IMR-90 (cell line): ENCODE measurements at regions not wholly inside any gene's neighbourhood (a gene's known extent, or its start where the extent isn't known, plus 50 kb on each side); places are given as distances from the start of the nearest gene placed in this dataset.

ENCODE experiments used
- ATAC-seq: fragments of 200-7000 bp; cut with Tn5 transposase; 2 replicates; pipeline ENCODE4 v1.9.1; 2020; ENCODE audit warnings: low read depth, mild to moderate bottlenecking, moderate library complexity
- BruUV-seq: library from RNA; stranded (reverse); fragments of 400-500 nt; replicated peaks from 2 replicates; lab custom pipeline; 2021; lab: Mats Ljungman, UMichigan
- CTCF ChIA-PET: fragments of 300-600 bp; formaldehyde crosslinking; extraction: SDS; loops from one replicate; lab custom pipeline; 2021; ENCODE audit warnings: antibody characterized with exemption; lab: Yijun Ruan, JAX
- POLR2A ChIA-PET: fragments of 300-600 bp; sonication (Branson Sonifier 250); formaldehyde crosslinking; loops from one replicate; lab custom pipeline; 2022; ENCODE audit warnings: antibody characterized with exemption; ENCODE audit not compliant: unreplicated experiment; lab: Charles Lee
- DNase-seq: peaks from one replicate; pipeline ENCODE4 v3.0.0; 2013
- H2AFZ ChIP-seq: replicated peaks from 2 replicates; pipeline ENCODE3; 2013; ENCODE audit warnings: low read length, mild to moderate bottlenecking; ENCODE audit not compliant: poor library complexity
- H2AK5ac ChIP-seq: 2 replicates; pipeline ENCODE4 v1.6.1; 2013; ENCODE audit warnings: low read depth, low read length, inconsistent platforms
- H2AK9ac ChIP-seq: replicated peaks from 2 replicates; pipeline ENCODE3; 2013; ENCODE audit warnings: mild to moderate bottlenecking, low read depth, low read length, moderate library complexity; ENCODE audit not compliant: poor library complexity
- H2BK120ac ChIP-seq: 2 replicates; pipeline ENCODE4 v1.6.1; 2013; ENCODE audit warnings: low read depth, low read length, inconsistent platforms
- H2BK15ac ChIP-seq: 3 replicates; pipeline ENCODE4 v1.6.1; 2013; ENCODE audit warnings: low read depth, low read length, inconsistent platforms
- H2BK20ac ChIP-seq: 2 replicates; pipeline ENCODE4 v1.6.1; 2013; ENCODE audit warnings: low read depth, mild to moderate bottlenecking, inconsistent platforms, low read length, moderate library complexity
- H2BK5ac ChIP-seq: 2 replicates; pipeline ENCODE4 v1.6.1; 2013; ENCODE audit warnings: mild to moderate bottlenecking, low read depth, low read length, inconsistent platforms; ENCODE audit not compliant: poor library complexity, severe bottlenecking
- H3K14ac ChIP-seq: replicated peaks from 2 replicates; pipeline ENCODE4 v1.6.1; 2013; ENCODE audit warnings: low read depth, low read length, inconsistent platforms
- H3K18ac ChIP-seq: 2 replicates; pipeline ENCODE4 v1.6.1; 2013; ENCODE audit warnings: low read depth, low read length, control low read depth
- H3K23ac ChIP-seq: 2 replicates; pipeline ENCODE4 v1.6.1; 2013; ENCODE audit warnings: low read depth, low read length, inconsistent platforms
- H3K27ac ChIP-seq: 2 replicates; pipeline ENCODE4 v1.5.1; 2013; ENCODE audit warnings: mild to moderate bottlenecking, control low read depth, low read length; ENCODE audit not compliant: insufficient read depth
- H3K27me3 ChIP-seq: 2 replicates; pipeline ENCODE4 v1.6.1; 2013; ENCODE audit warnings: low read length; ENCODE audit not compliant: control insufficient read depth, insufficient read depth
- H3K36me3 ChIP-seq: 2 replicates; pipeline ENCODE4 v1.6.1; 2013; ENCODE audit warnings: low read length, mixed read lengths; ENCODE audit not compliant: control insufficient read depth, insufficient read depth
- H3K4ac ChIP-seq: 2 replicates; pipeline ENCODE4 v1.6.1; 2013; ENCODE audit warnings: low read depth, low read length, inconsistent platforms
- H3K4me1 ChIP-seq: 2 replicates; pipeline ENCODE4 v1.6.1; 2013; ENCODE audit warnings: low read length, mixed read lengths; ENCODE audit not compliant: control insufficient read depth, insufficient read depth
- H3K4me2 ChIP-seq: 2 replicates; pipeline ENCODE4 v1.6.1; 2013; ENCODE audit warnings: low read depth, mild to moderate bottlenecking, control low read depth, low read length, moderate library complexity
- H3K4me3 ChIP-seq: 2 replicates; pipeline ENCODE4 v1.5.1; 2013; ENCODE audit warnings: low read depth, mild to moderate bottlenecking, control low read depth, low read length, moderate library complexity; ENCODE audit not compliant: insufficient read depth
- H3K56ac ChIP-seq: 2 replicates; pipeline ENCODE4 v1.6.1; 2013; ENCODE audit warnings: low read length, inconsistent platforms; ENCODE audit not compliant: insufficient read depth; ENCODE audit errors: extremely low read depth
- H3K79me1 ChIP-seq, 2 experiments: 2 replicates each; pipeline ENCODE4 v1.6.1; 2013; ENCODE audit warnings: low read length in 2 of 2, inconsistent platforms in 1 of 2, low read depth in 1 of 2
- H3K9ac ChIP-seq: 2 replicates; pipeline ENCODE4 v1.6.1; 2013; ENCODE audit warnings: low read depth, low read length, control low read depth
- H3K9me1 ChIP-seq: 2 replicates; pipeline ENCODE4 v1.6.1; 2013; ENCODE audit warnings: low read length, inconsistent platforms; ENCODE audit not compliant: insufficient read depth
- H3K9me3 ChIP-seq: 2 replicates; pipeline ENCODE4 v1.6.1; 2013; ENCODE audit warnings: low read length; ENCODE audit not compliant: control insufficient read depth, insufficient read depth
- H4K20me1 ChIP-seq: 2 replicates; pipeline ENCODE4 v1.6.1; 2013; ENCODE audit warnings: low read length, inconsistent platforms; ENCODE audit not compliant: insufficient read depth
- H4K5ac ChIP-seq: 2 replicates; pipeline ENCODE4 v1.6.1; 2013; ENCODE audit warnings: mild to moderate bottlenecking, low read depth, low read length, control low read depth
- H4K8ac ChIP-seq, 2 experiments: 2 replicates each; pipeline ENCODE4 v1.6.1; 2013; ENCODE audit warnings: low read depth in 2 of 2, low read length in 2 of 2, control low read depth in 1 of 2, inconsistent platforms in 1 of 2
- H4K91ac ChIP-seq: 2 replicates; pipeline ENCODE4 v1.6.1; 2013; ENCODE audit warnings: low read depth, low read length, inconsistent platforms; ENCODE audit not compliant: insufficient read depth
- BHLHE40 ChIP-seq: fragments of 150-350 bp; IDR thresholded peaks from 2 replicates; pipeline ENCODE4 v1.6.1; 2016; ENCODE audit warnings: mild to moderate bottlenecking, low read depth, low read length
- CEBPB ChIP-seq: IDR thresholded peaks from 2 replicates; pipeline ENCODE4 v1.6.1; 2012; ENCODE audit warnings: low read depth, low read length, improper control_type of control experiment
- CHD1 ChIP-seq: IDR thresholded peaks from 2 replicates; pipeline ENCODE4 v1.6.1; 2012; ENCODE audit warnings: low read depth, low read length, improper control_type of control experiment
- CTCF ChIP-seq: conservative IDR thresholded peaks from 2 replicates; pipeline ENCODE4 v1.5.1; 2012; ENCODE audit warnings: mild to moderate bottlenecking, low read depth, low read length, improper control_type of control experiment
- ELK1 ChIP-seq: fragments of 150-350 bp; IDR thresholded peaks from 2 replicates; pipeline ENCODE4 v1.6.1; 2016; ENCODE audit warnings: low read depth, mild to moderate bottlenecking, low read length, moderate library complexity, borderline replicate concordance
- FOS ChIP-seq: fragments of 150-350 bp; IDR thresholded peaks from 2 replicates; pipeline ENCODE4 v1.6.1; 2016; ENCODE audit warnings: low read depth, low read length
- MAFK ChIP-seq: IDR thresholded peaks from 2 replicates; pipeline ENCODE4 v1.6.1; 2012; ENCODE audit warnings: low read depth, low read length, improper control_type of control experiment
- MAZ ChIP-seq: IDR thresholded peaks from 2 replicates; pipeline ENCODE4 v1.6.1; 2012; ENCODE audit warnings: low read depth, mild to moderate bottlenecking, low read length, improper control_type of control experiment, moderate library complexity, borderline replicate concordance
- MXI1 ChIP-seq: IDR thresholded peaks from 2 replicates; pipeline ENCODE4 v1.6.1; 2012; ENCODE audit warnings: low read depth, mild to moderate bottlenecking, low read length, moderate library complexity, borderline replicate concordance
- NFE2L2 ChIP-seq: fragments of 150-350 bp; IDR thresholded peaks from 2 replicates; pipeline ENCODE4 v1.6.1; 2016; ENCODE audit warnings: low read depth, mild to moderate bottlenecking, low read length
- POLR2A ChIP-seq: IDR thresholded peaks from 2 replicates; pipeline ENCODE4 v1.6.1; 2012; ENCODE audit warnings: mild to moderate bottlenecking, low read depth, low read length
- RAD21 ChIP-seq: IDR thresholded peaks from 2 replicates; pipeline ENCODE4 v1.6.1; 2012; ENCODE audit warnings: low read length, improper control_type of control experiment
- RCOR1 ChIP-seq: IDR thresholded peaks from 2 replicates; pipeline ENCODE4 v1.6.1; 2012; ENCODE audit warnings: mild to moderate bottlenecking, low read length, improper control_type of control experiment; ENCODE audit not compliant: insufficient replicate concordance
- RFX5 ChIP-seq: IDR thresholded peaks from 2 replicates; pipeline ENCODE4 v1.8.0; 2012; ENCODE audit warnings: low read depth, mild to moderate bottlenecking, low read length, moderate library complexity
- SMC3 ChIP-seq: fragments of 150-350 bp; IDR thresholded peaks from 2 replicates; pipeline ENCODE4 v1.6.1; 2016; ENCODE audit warnings: low read depth, mild to moderate bottlenecking, antibody characterized with exemption, low read length, moderate library complexity
- USF2 ChIP-seq: fragments of 150-350 bp; IDR thresholded peaks from 2 replicates; pipeline ENCODE4 v1.6.1; 2017; ENCODE audit warnings: mild to moderate bottlenecking, antibody characterized with exemption, low read length, low read depth
- WGBS, 2 experiments: methylation state at CpG; one replicate each; pipeline versions ENCODE4 v1.1.5 to v1.1.7; 2013; ENCODE audit warnings: missing lambda C conversion rate in 2 of 2; ENCODE audit not compliant: insufficient read length in 1 of 2; ENCODE audit errors: extremely low coverage in 2 of 2; 5-methylcytosine and 5-hydroxymethylcytosine counted together
- dilution Hi-C: fragments of 300-500 bp; cut with HindIII; formaldehyde crosslinking; loops from one replicate; pipeline ENCODE4 v1.14.3; 2018; ENCODE audit warnings: low sequenced_read_pairs; ENCODE audit not compliant: unreplicated experiment
- in situ Hi-C: fragments of 300-500 bp; cut with MboI; formaldehyde crosslinking; loops from 3 replicates; pipeline ENCODE4 v1.14.3; 2019; ENCODE audit warnings: low sequenced_read_pairs, inconsistent platforms, mixed read lengths
- intact Hi-C: fragments of 100-400 bp; cut with micrococcal nuclease; formaldehyde crosslinking; loops from 2 replicates; pipeline ENCODE4 v1.10.0; 2022

- Histone ChIP-seq H3K56ac (no peak overlapping the region), H2AFZ (no peak overlapping the region), H3K4me1 (no peaks in the 10 kb centered on the region), H3K9me3 (no peaks in the 10 kb centered on the region), H3K4me3 (no peak overlapping the region), H4K8ac (no peak overlapping the region), H2BK15ac (no peak overlapping the region), H3K9me1 (0 out of 2 replicates have a peak, but pooled peaks cover 2% of the 10 kb centered on the region), H2BK20ac (no peak overlapping the region), H3K36me3 (no peaks in the 10 kb centered on the region), H3K27me3 (no peaks in the 10 kb centered on the region), H2AK5ac (no peak overlapping the region), H3K14ac (no peak overlapping the region), H4K5ac (no peak overlapping the region), H3K18ac (no peak overlapping the region), H2BK5ac (no peak overlapping the region), H3K27ac (no peak overlapping the region), H2BK120ac (no peak overlapping the region), H2AK9ac (no peak overlapping the region), H3K23ac (no peak overlapping the region), H3K9ac (no peak overlapping the region), H3K79me1 (no peaks in the 10 kb centered on the region), H3K4ac (no peak overlapping the region), H3K4me2 (no peak overlapping the region), H4K20me1 (no peaks in the 10 kb centered on the region), H4K91ac (no peak overlapping the region)
- BruUV-seq: no TSS peak
- dilution Hi-C loops (no loop called here), intact Hi-C loops (no loop called here), in situ Hi-C loops (no loop called here)
- ChIA-PET POLR2A (no interaction called here), CTCF (no interaction called here)
- no peak for ATAC-seq
- TF ChIP-seq MAZ (no peak), CTCF (no peak), CHD1 (no peak), RAD21 (no peak), MAFK (no peak), FOS (no peak), NFE2L2 (no peak), SMC3 (no peak), POLR2A (no peak), CEBPB (no peak), ELK1 (no peak), MXI1 (no peak), BHLHE40 (no peak), RFX5 (no peak), USF2 (no peak), RCOR1 (no peak)
- 33% methylated on average over 1 of the region's 1 CpG; no CpG with 5 or more reads in 1 of the 2 experiments for WGBS, 2 experiments
- DNase-seq: no peak
Observed at GRCh38 chr4:126610933-126611332, 1021.8 kb upstream of the INTU start.
